ENCODE measurements at regions not wholly inside any gene's neighbourhood (a gene's known extent, or its start where the extent isn't known, plus 50 kb on each side); places are given as distances from the start of the nearest gene placed in this dataset.

DNA sequence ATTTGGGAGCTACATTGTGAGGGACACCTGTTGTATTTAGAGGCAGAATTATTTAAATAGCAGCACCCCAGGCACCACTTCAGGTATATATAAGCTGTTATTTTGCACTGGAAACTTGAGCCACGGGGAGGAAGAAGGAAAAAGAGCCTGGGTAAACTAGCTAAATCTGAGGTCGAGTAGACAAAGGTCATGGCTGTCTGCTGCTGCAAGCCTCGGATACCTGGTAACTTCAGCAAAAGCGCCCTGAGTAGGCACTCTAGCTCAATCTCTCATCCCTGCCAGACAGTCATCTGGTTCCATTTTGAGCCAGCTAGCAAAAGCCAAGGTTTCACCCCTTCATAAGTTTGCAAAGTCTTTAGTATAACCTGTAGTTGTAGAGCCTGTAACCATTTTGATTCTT lies 101.9 kb upstream of the ZNF644 start:
- H3K36me3 ChIP-seq = no peaks in the 10 kb centered on the region
- no peak overlapping the region for H3K27ac ChIP-seq
- TF ChIP-seq, protein P1, sequence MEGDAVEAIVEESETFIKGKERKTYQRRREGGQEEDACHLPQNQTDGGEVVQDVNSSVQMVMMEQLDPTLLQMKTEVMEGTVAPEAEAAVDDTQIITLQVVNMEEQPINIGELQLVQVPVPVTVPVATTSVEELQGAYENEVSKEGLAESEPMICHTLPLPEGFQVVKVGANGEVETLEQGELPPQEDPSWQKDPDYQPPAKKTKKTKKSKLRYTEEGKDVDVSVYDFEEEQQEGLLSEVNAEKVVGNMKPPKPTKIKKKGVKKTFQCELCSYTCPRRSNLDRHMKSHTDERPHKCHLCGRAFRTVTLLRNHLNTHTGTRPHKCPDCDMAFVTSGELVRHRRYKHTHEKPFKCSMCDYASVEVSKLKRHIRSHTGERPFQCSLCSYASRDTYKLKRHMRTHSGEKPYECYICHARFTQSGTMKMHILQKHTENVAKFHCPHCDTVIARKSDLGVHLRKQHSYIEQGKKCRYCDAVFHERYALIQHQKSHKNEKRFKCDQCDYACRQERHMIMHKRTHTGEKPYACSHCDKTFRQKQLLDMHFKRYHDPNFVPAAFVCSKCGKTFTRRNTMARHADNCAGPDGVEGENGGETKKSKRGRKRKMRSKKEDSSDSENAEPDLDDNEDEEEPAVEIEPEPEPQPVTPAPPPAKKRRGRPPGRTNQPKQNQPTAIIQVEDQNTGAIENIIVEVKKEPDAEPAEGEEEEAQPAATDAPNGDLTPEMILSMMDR (IDR thresholded peaks at IDR 0.05) = no peak
- WGBS, 2 donors = 49 to 54% methylated on average over 4 of the region's 4 CpGs
- intact Hi-C loops (cut with DNase I) = no loop called here
- no peak for ATAC-seq
- no peaks in the 10 kb centered on the region for H3K4me1 ChIP-seq
- DNase-seq = no peak
- H3K9me3 ChIP-seq = no peaks in the 10 kb centered on the region
- H3K4me3 ChIP-seq = no peak overlapping the region
- H3K27me3 ChIP-seq = peaks cover 0 to 7% (median 0%) of the 10 kb centered on the region in 7 donors

- no peaks in the 10 kb centered on the region for H3K9me3 ChIP-seq
- no peak for ATAC-seq
- DNase-seq = no peak
- no peaks in the 10 kb centered on the region for H3K36me3 ChIP-seq
- no peak overlapping the region for H3K27ac ChIP-seq
- peaks cover 0 to 6% (median 0%) of the 10 kb centered on the region in 7 donors for H3K27me3 ChIP-seq
- TF ChIP-seq, protein P1 (IDR thresholded peaks at IDR 0.05) = no peak
- no peak overlapping the region for H3K4me3 ChIP-seq
- intact Hi-C loops (cut with DNase I) = no loop called here
- H3K4me1 ChIP-seq = no peaks in the 10 kb centered on the region
- WGBS, 2 donors = 18 to 19% methylated on average over 2 of the region's 2 CpGs
Observed at GRCh38 chr1:91123319-91123718, 101.5 kb upstream of the ZNF644 start.

- Histone ChIP-seq H3K9me3 (no peaks in the 10 kb centered on the region), H3K4me3 (no peak overlapping the region), H3K27ac (no peak overlapping the region), H3K27me3 (no peaks in the 10 kb centered on the region), H3K36me3 (no peaks in the 10 kb centered on the region), H3K4me1 (no peaks in the 10 kb centered on the region)
- no peak for DNase-seq
- no peak for ATAC-seq
- TF ChIP-seq, protein P1 (IDR thresholded peaks at IDR 0.05) = no peak
- intact Hi-C loops (cut with DNase I) = no loop called here
- WGBS, 2 donors = 89 to 90% methylated on average over 2 of the region's 2 CpGs
Observed at GRCh38 chr1:91122106-91122717, 100.4 kb upstream of the ZNF644 start.

DNA sequence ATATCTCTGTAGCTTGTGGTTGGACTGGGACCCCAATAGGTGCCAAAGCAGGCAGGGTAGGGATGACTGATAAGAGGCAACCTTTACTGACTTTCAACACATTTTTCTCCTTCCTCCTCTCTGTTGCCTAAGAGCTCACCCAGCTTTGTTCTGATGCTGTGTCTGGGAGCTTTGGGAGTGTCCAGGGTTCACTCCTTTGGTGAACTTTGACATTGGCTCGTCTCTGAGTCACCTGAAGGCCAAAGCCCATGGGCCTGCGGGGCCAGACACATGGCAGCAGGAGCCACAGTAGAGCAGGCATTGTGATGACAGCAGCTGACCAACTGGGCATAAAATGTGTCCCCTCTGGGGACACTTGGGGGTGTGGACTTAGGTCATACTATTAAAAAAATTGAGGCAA lies 99.5 kb upstream of the ZNF644 start:
- ATAC-seq (no peak), DNase-seq (no peak)
- H3K27ac ChIP-seq = no peak overlapping the region
- no peaks in the 10 kb centered on the region for H3K9me3 ChIP-seq
- 69 to 75% methylated on average over 2 of the region's 2 CpGs for WGBS, 2 donors
- H3K27me3 ChIP-seq = no peaks in the 10 kb centered on the region
- intact Hi-C loops (cut with DNase I) = no loop called here
- no peak overlapping the region for H3K4me3 ChIP-seq
- no peaks in the 10 kb centered on the region for H3K36me3 ChIP-seq
- no peaks in the 10 kb centered on the region for H3K4me1 ChIP-seq
- TF ChIP-seq, protein P1 (IDR thresholded peaks at IDR 0.05) = no peak

Measured in heart right ventricle (tissue), 16 donors.